ENCODE measurements at regions not wholly inside any gene's neighbourhood (a gene's known extent, or its start where the extent isn't known, plus 50 kb on each side); places are given as distances from the start of the nearest gene placed in this dataset.

GRCh38 chr6:103255132-103255531, 1604.6 kb downstream of the HACE1 start (continued):
- no peak for TF ChIP-seq CHD7 (IDR thresholded peaks at IDR 0.05; ENCODE audit: insufficient replicate concordance, low read length)
- no peak for TF ChIP-seq CEBPB (IDR thresholded peaks at IDR 0.05; ENCODE audit: low read depth, low read length)
- TF ChIP-seq GABPA (IDR thresholded peaks at IDR 0.05; ENCODE audit: borderline replicate concordance, insufficient read depth, low read length), result no peak
- no peak for TF ChIP-seq TBP (IDR thresholded peaks at IDR 0.05; ENCODE audit: low read depth, low read length)

All from H1 (cell line).